Ascending aorta (tissue), 2 donors: ENCODE measurements at regions not wholly inside any gene's neighbourhood (a gene's known extent, or its start where the extent isn't known, plus 50 kb on each side); places are given as distances from the start of the nearest gene placed in this dataset.

Source experiments
- DNase-seq, 2 donors: peaks; one replicate each; pipeline ENCODE4 v3.0.0-alpha.2; 2019; ENCODE audit warnings: low spot score in 2 of 2
- H3K27ac ChIP-seq, 2 donors: fragments of 200-600 bp; sonication (generic); one replicate each; pipeline ENCODE4 v1.5.1; 2016 to 2017; ENCODE audit warnings: mild to moderate bottlenecking in 1 of 2
- H3K27me3 ChIP-seq: fragments of 200-600 bp; sonication (generic); one replicate; pipeline ENCODE4 v1.5.1; 2017
- H3K36me3 ChIP-seq, 2 donors: fragments of 200-600 bp; sonication (generic); one replicate each; pipeline ENCODE4 v1.5.1; 2016
- H3K4me1 ChIP-seq, 2 donors: fragments of 200-600 bp; sonication (generic); one replicate each; pipeline ENCODE4 v1.5.1; 2016 to 2017; ENCODE audit warnings: mild to moderate bottlenecking in 1 of 2
- H3K4me3 ChIP-seq, 2 donors: fragments of 200-600 bp; sonication (generic); one replicate each; pipeline ENCODE4 v1.5.1; 2016 to 2017; ENCODE audit warnings: mild to moderate bottlenecking in 1 of 2
- H3K9me3 ChIP-seq, 2 donors: fragments of 200-600 bp; sonication (generic); one replicate each; pipeline ENCODE4 v1.5.1; 2016
- CTCF ChIP-seq, 3 experiments: fragments of 200-600 bp in 2 of 3; fragments of 450-650 bp in 1 of 3; sonication (generic) in 2 of 3; IDR thresholded peaks; one replicate each; pipeline ENCODE4 v1.5.1; 2016 to 2019; ENCODE audit warnings: antibody characterized with exemption in 3 of 3, mild to moderate bottlenecking in 1 of 3, moderate library complexity in 1 of 3
- intact Hi-C: fragments of 100-400 bp; cut with DNase I; formaldehyde crosslinking; loops from one replicate; pipeline ENCODE4 v1.15.1; 2023

GRCh38 chr5:125263356-125263755, 516.9 kb upstream of the ZNF608 start:
- Histone ChIP-seq H3K27me3 (no peaks in the 10 kb centered on the region), H3K36me3 (no peaks in the 10 kb centered on the region), H3K4me3 (no peak overlapping the region), H3K4me1 (no peaks in the 10 kb centered on the region), H3K27ac (no peak overlapping the region), H3K9me3 (peaks cover 0 to 11% of the 10 kb centered on the region in 2 donors)
- intact Hi-C loops, result no loop called here
- TF ChIP-seq CTCF (IDR thresholded peaks at IDR 0.05), result no peak
- no peak for DNase-seq

GRCh38 chr5:125266106-125266505, 519.7 kb upstream of the ZNF608 start:
- intact Hi-C loops, result no loop called here
- no peaks in the 10 kb centered on the region for H3K4me1 ChIP-seq
- H3K36me3 ChIP-seq, result no peaks in the 10 kb centered on the region
- no peaks in the 10 kb centered on the region for H3K27me3 ChIP-seq
- H3K9me3 ChIP-seq, result peaks cover 0 to 8% of the 10 kb centered on the region in 2 donors
- H3K4me3 ChIP-seq, result no peak overlapping the region
- TF ChIP-seq CTCF (IDR thresholded peaks at IDR 0.05), result no peak
- no peak for DNase-seq
- no peak overlapping the region for H3K27ac ChIP-seq

- H3K27ac ChIP-seq, result no peak overlapping the region
These were observed 521.3 kb upstream of the ZNF608 start for GRCh38 chr5:125267636-125268248.

GRCh38 chr5:125269926-125270325, 523.5 kb upstream of the ZNF608 start:
- H3K27me3 ChIP-seq, result no peaks in the 10 kb centered on the region
- no peaks in the 10 kb centered on the region for H3K9me3 ChIP-seq
- H3K36me3 ChIP-seq, result no peaks in the 10 kb centered on the region
- DNase-seq, result no peak
- no peak for TF ChIP-seq CTCF (IDR thresholded peaks at IDR 0.05)
- intact Hi-C loops, result no loop called here
- H3K27ac ChIP-seq, result no peak overlapping the region
- no peak overlapping the region for H3K4me3 ChIP-seq
- H3K4me1 ChIP-seq, result no peaks in the 10 kb centered on the region

More at GRCh38 chr5:125267636-125268248, 521.3 kb upstream of the ZNF608 start:
- intact Hi-C loops, result no loop called here
- DNase-seq, result no peak
- H3K36me3 ChIP-seq, result no peaks in the 10 kb centered on the region
- TF ChIP-seq CTCF (IDR thresholded peaks at IDR 0.05), result no peak
- no peaks in the 10 kb centered on the region for H3K4me1 ChIP-seq
- H3K4me3 ChIP-seq, result no peak overlapping the region
- H3K9me3 ChIP-seq, result no peaks in the 10 kb centered on the region
- H3K27me3 ChIP-seq, result no peaks in the 10 kb centered on the region

- Histone ChIP-seq H3K27me3 (no peaks in the 10 kb centered on the region), H3K36me3 (no peaks in the 10 kb centered on the region), H3K4me1 (no peaks in the 10 kb centered on the region), H3K9me3 (no peaks in the 10 kb centered on the region), H3K27ac (no peak overlapping the region), H3K4me3 (no peak overlapping the region)
- TF ChIP-seq CTCF (IDR thresholded peaks at IDR 0.05), result no peak
- intact Hi-C loops, result no loop called here
- DNase-seq, result no peak
These were observed 525.9 kb upstream of the ZNF608 start for GRCh38 chr5:125272357-125272756.

- DNase-seq, result no peak
- intact Hi-C loops, result no loop called here
- Histone ChIP-seq H3K9me3 (no peaks in the 10 kb centered on the region), H3K27me3 (no peaks in the 10 kb centered on the region), H3K4me1 (no peaks in the 10 kb centered on the region), H3K4me3 (no peak overlapping the region), H3K36me3 (no peaks in the 10 kb centered on the region), H3K27ac (no peak overlapping the region)
- no peak for TF ChIP-seq CTCF (IDR thresholded peaks at IDR 0.05)
These were observed 527.8 kb upstream of the ZNF608 start for GRCh38 chr5:125274211-125274610.
